Muscle of leg (tissue), 3 donors: ENCODE measurements at regions not wholly inside any gene's neighbourhood (a gene's known extent, or its start where the extent isn't known, plus 50 kb on each side); places are given as distances from the start of the nearest gene placed in this dataset.

Experiments
- DNase-seq: peaks from one replicate; pipeline ENCODE4 v3.0.0; 2013
- H3K27ac ChIP-seq: one replicate; pipeline ENCODE4 v1.5.1; 2013; ENCODE audit warnings: mild to moderate bottlenecking, low read length, control low read depth
- H3K27me3 ChIP-seq: one replicate; pipeline ENCODE4 v1.6.1; 2013; ENCODE audit warnings: low read length; ENCODE audit not compliant: control insufficient read depth, insufficient read depth
- H3K36me3 ChIP-seq: one replicate; pipeline ENCODE4 v1.6.1; 2013; ENCODE audit warnings: low read length; ENCODE audit not compliant: control insufficient read depth, insufficient read depth
- H3K4me1 ChIP-seq: one replicate; pipeline ENCODE4 v1.6.1; 2013; ENCODE audit warnings: low read length; ENCODE audit not compliant: control insufficient read depth, insufficient read depth
- H3K4me3 ChIP-seq: one replicate; pipeline ENCODE4 v1.5.1; 2013; ENCODE audit warnings: low read length, control low read depth
- H3K9me3 ChIP-seq: replicated peaks from 2 replicates; pipeline ENCODE4 v1.6.1; 2013; ENCODE audit warnings: low read depth, low read length; ENCODE audit not compliant: control insufficient read depth
- WGBS: methylation state at CpG from one replicate; pipeline ENCODE4 v1.1.5; 2013; ENCODE audit warnings: missing lambda C conversion rate; ENCODE audit not compliant: insufficient coverage; 5-methylcytosine and 5-hydroxymethylcytosine counted together

DNA sequence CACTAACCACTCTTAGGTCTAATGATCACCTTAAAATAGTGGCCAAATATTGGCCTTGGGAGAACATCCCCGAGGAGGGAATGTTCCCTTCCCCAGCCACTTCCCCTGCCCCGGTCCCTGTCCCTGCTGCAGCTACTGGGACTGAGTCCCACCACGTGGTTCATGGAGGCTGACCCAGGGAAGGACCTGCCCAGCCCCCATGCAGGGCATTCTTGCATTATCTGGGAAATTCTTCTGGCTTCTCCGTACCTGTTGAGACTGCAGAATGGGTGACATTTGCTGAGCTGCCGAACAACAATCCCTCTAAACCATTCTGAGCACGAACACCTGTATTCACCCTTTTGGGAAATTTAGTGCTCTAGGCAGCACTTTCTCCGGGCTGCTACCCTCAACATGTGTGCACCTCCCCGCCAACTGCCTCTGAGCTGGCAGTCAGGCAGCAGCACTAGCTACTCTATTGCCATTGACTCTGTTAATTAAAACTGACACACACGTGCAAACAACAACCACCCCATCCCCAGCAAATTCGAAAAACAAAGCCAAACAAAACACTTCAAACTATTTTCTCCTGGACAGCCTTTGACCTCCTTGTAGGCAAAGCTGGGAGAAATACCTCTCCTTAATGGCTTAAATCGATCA lies 567.4 kb upstream of the MKI67 start:
- H3K27me3 ChIP-seq: peaks cover 2% of the 10 kb centered on the region
- no peak for DNase-seq
- H3K4me3 ChIP-seq: no peak overlapping the region
- no peaks in the 10 kb centered on the region for H3K9me3 ChIP-seq
- no peaks in the 10 kb centered on the region for H3K4me1 ChIP-seq
- 73% methylated on average over 10 of the region's 11 CpGs for WGBS
- no peaks in the 10 kb centered on the region for H3K36me3 ChIP-seq
- H3K27ac ChIP-seq: no peak overlapping the region

DNA sequence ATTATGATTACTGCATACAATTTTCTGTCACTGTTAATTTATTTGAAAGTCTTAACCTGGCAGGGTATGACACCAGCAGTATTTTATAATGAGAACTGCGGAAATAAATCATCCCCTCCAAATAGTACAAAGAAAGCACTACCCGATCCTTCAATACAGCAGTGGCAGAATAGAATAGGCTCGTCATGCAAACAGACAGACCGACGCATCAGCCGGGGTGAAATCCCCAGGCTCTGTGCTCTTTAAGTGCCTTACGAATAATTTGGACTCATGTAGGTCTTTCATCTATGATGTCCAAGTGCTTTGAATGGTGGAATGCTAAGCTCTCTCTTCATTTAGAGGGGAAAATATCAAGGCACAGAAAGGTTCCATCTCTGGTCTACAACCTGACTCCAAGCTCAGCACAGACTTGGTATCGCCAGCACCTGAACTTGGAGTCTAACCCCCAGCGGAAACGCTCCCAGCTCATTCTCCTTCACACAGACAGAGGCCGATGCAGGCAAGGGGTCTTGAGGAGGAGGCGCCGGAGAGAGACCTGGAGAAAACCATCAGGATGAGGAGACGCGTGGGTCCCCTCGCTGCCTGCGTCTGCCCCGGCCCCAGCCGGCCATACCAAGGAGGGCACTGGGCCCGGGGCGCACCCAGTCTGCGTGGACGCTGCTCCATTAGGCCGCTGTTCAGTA lies 568.1 kb upstream of the MKI67 start:
- no peaks in the 10 kb centered on the region for H3K36me3 ChIP-seq
- H3K27ac ChIP-seq: no peak overlapping the region
- H3K4me3 ChIP-seq: no peak overlapping the region
- no peaks in the 10 kb centered on the region for H3K9me3 ChIP-seq
- WGBS: 92% methylated on average over 17 of the region's 24 CpGs
- H3K4me1 ChIP-seq: no peaks in the 10 kb centered on the region
- H3K27me3 ChIP-seq: peaks cover 2% of the 10 kb centered on the region
- DNase-seq: no peak

DNA sequence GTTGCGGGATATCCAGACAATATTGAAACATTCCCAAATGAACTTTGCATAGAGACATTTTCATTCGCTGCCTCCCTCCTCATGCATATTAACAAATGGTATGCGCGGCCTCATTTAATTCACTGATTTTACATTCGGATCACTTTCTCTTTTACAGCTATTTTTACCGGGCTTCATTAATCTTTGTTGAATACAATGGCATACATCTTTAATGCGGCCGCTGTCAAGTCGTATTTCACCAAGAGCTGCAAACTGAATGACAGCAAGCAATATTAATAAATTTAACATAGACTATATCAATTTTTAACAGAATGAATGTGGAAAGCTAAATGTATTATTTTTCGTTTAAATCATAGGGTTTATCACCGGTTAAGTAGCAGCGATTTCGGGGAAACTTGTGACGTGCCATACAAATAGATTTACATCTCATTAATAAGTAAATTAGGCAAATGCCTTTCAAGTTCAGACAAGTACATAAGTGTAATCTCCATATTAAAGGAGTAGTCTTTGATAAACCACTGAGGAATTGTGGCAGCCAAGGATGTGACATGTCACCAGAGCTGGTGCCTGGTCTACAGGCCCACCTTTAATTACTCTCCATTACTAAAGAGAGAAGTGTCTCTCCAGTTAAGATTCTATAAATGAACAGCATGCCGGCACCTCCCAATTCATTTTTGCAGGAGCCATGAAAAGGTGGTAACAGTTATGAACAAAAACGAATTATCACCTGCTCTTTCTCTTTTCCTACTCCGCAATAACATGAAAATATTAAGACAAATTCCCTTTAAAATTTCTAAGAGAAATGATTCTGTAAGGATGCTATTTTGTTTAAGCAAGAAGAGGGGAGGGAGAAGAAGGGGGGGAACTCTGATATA lies 568.9 kb upstream of the MKI67 start:
- no peak overlapping the region for H3K27ac ChIP-seq
- DNase-seq: no peak
- H3K4me3 ChIP-seq: no peak overlapping the region
- no peaks in the 10 kb centered on the region for H3K36me3 ChIP-seq
- H3K9me3 ChIP-seq: no peaks in the 10 kb centered on the region
- no peaks in the 10 kb centered on the region for H3K4me1 ChIP-seq
- 97% methylated on average over 5 of the region's 17 CpGs for WGBS
- peaks cover 2% of the 10 kb centered on the region for H3K27me3 ChIP-seq

DNA sequence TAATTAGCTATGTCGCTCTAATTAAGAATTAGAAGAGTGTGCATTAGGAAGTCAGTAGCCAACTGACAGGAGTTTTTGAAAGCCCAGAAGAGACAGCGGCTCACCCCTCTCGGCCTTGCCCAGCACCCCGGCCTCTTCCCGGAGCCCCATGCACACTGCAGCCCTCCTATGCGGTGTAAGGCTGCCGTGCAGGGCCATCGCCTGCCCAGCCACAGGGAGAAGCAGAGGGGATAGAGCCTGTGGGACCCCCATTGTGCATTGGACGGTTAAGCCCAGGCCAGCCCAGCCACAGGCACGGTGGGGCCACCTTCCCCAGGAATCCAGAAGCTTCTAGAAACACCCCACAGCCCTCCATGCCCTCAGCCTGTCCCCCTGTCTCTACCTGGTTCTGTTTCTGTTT lies 569.7 kb upstream of the MKI67 start:
- no peak overlapping the region for H3K4me3 ChIP-seq
- no peaks in the 10 kb centered on the region for H3K36me3 ChIP-seq
- H3K4me1 ChIP-seq: no peaks in the 10 kb centered on the region
- H3K27ac ChIP-seq: no peak overlapping the region
- peaks cover under 1% of the 10 kb centered on the region for H3K27me3 ChIP-seq
- DNase-seq: no peak
- H3K9me3 ChIP-seq: no peaks in the 10 kb centered on the region
- 73% methylated on average over 10 of the region's 10 CpGs for WGBS

DNA sequence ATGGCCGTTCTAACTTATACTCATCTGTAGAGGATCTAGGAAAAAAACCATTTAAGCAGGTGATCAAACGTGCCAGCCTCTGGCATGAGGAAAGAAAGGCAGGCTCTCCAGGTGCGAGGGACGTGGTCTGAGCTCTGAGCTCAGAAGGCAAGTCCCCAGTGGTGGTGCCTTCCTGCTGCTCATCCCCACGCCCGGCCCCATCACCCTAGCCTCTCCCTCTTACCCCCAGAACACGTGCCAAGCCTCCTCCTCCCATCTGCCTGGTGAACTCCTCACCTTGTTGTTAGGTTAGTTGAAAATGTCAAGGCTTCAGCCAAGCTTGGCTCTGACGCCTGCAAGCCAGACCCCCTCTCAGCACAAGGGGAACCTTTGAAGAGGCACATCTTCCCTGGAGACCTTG lies 571.2 kb upstream of the MKI67 start:
- Histone ChIP-seq H3K9me3 (no peaks in the 10 kb centered on the region), H3K36me3 (no peaks in the 10 kb centered on the region), H3K27me3 (no peaks in the 10 kb centered on the region), H3K4me3 (no peak overlapping the region), H3K4me1 (no peaks in the 10 kb centered on the region), H3K27ac (no peak overlapping the region)
- WGBS: 75% methylated on average over 5 of the region's 8 CpGs
- no peak for DNase-seq

DNA sequence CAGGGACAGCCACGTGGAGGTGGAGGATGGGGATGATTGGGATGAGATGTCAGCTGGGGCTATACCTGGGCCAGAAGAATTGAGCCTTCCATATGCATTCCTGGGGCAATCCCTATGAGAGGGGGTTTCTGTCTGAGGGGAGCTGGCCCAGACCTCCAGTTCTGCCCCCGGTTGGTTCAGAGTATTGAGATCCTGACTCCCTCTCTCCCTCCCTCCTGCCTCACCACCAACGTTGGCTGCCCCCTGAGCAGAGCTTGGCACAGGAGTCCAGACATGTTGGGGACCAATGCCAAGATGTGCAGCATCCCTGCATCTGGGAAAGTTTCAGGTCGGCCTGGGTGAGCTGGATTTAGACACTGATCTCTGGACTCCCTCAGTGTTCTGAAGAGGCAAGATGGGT lies 575.2 kb upstream of the MKI67 start:
- Histone ChIP-seq H3K27me3 (no peaks in the 10 kb centered on the region), H3K9me3 (no peaks in the 10 kb centered on the region), H3K36me3 (no peaks in the 10 kb centered on the region), H3K4me1 (no peaks in the 10 kb centered on the region), H3K4me3 (no peak overlapping the region), H3K27ac (no peak overlapping the region)
- 41% methylated on average over 3 of the region's 4 CpGs for WGBS
- DNase-seq: no peak

DNA sequence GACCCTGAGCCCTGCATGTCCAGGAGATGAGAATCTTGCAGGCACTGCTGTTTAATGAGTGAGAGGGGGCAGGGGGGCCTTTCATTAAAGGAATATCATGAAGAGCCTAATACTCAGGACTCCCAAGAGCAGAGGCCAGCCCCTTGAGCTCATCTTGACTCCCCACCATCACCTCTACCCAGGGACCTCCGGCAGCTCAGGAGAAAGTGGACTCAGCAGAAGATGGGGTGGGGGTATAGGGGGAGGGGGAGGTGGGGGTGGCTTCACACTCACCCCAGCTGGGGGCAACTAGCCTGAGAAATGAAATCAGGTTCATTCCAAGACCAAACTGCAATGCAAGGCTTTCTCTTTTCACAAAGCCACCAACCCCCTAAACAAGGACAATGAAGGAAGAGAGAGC lies 575.6 kb upstream of the MKI67 start:
- H3K27ac ChIP-seq: no peak overlapping the region
- no peaks in the 10 kb centered on the region for H3K27me3 ChIP-seq
- H3K36me3 ChIP-seq: no peaks in the 10 kb centered on the region
- no peaks in the 10 kb centered on the region for H3K9me3 ChIP-seq
- DNase-seq: no peak
- no peaks in the 10 kb centered on the region for H3K4me1 ChIP-seq
- no CpG with 5 or more reads among the region's 1 CpG for WGBS
- H3K4me3 ChIP-seq: no peak overlapping the region

DNA sequence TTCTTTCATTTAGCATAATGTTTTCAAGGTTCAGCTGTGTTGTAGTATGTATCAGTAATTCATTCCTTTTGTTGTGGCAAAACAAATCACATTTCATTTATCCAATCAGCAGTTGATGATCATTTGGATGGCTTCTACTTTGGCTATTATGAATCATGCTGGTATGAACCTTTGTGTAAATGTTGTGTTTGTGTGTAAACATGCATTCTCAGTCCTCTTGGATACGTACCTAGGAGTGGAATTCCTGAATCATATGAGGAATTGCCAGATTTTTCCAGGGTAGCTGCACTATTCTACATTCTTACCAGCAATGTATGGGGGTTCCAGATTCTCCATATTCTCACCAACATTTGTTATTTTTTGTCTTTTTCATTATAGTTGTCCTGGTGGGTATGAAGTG lies 578.5 kb upstream of the MKI67 start:
- H3K27ac ChIP-seq: no peak overlapping the region
- H3K9me3 ChIP-seq: no peaks in the 10 kb centered on the region
- no peaks in the 10 kb centered on the region for H3K36me3 ChIP-seq
- H3K4me3 ChIP-seq: no peak overlapping the region
- no peaks in the 10 kb centered on the region for H3K4me1 ChIP-seq
- no CpG with 5 or more reads among the region's 1 CpG for WGBS
- no peaks in the 10 kb centered on the region for H3K27me3 ChIP-seq
- DNase-seq: no peak

DNA sequence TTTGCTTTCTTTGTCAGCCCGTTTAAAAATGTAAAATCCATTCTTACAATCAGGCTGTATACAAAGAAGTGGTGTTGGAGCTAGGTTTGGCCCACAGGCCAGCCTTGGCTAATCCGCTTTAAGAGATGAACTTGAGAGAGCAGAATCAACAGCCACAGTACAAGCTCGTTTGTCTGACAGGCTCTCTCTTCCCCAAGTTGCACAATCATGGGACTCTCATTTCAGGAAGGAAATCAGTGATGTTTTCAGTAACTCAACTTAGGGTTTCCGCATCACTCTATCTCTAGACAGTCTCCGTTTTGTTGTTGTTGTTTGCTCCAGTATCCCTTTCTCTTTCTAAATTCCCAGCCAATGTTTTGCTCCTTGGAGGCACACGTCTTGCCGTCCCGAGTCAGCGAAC lies 582.0 kb upstream of the MKI67 start:
- Histone ChIP-seq H3K27me3 (no peaks in the 10 kb centered on the region), H3K36me3 (no peaks in the 10 kb centered on the region)
- WGBS: 60% methylated on average over 4 of the region's 9 CpGs

DNA sequence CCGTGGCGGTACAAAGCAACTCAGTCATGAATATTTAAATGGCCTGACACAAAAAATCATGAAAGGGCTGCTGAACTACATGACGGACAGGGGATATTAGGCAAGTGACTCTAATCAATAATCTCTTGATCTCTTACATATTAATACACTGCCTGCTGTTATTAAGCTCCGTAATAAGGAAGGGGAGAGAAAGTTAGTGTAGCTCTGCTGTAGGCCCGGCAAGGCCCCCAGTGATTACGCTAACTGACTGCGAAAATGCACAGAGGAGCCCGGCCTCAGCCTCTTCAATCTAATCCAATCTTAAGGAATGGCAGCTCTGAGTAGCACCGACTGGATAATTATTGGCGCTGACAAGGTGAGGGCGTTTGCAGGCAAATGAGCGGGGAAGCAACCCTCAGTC lies 583.5 kb upstream of the MKI67 start:
- 69% methylated on average over 9 of the region's 12 CpGs for WGBS
- DNase-seq: no peak
- Histone ChIP-seq H3K4me1 (peaks cover 17% of the 10 kb centered on the region), H3K9me3 (no peaks in the 10 kb centered on the region), H3K36me3 (no peaks in the 10 kb centered on the region), H3K27me3 (no peaks in the 10 kb centered on the region), H3K27ac (no peak overlapping the region), H3K4me3 (no peak overlapping the region)

More for the DNA sequence above, 582.0 kb upstream of the MKI67 start:
- H3K4me3 ChIP-seq: no peak overlapping the region
- DNase-seq: no peak
- no peaks in the 10 kb centered on the region for H3K9me3 ChIP-seq
- peaks cover 13% of the 10 kb centered on the region for H3K4me1 ChIP-seq
- H3K27ac ChIP-seq: no peak overlapping the region
